ENCODE measurements at regions not wholly inside any gene's neighbourhood (a gene's known extent, or its start where the extent isn't known, plus 50 kb on each side); places are given as distances from the start of the nearest gene placed in this dataset.

- no TSS peak for BruUV-seq (replicated peaks)
- Mint-ChIP-seq H3K27me3 (ENCODE audit: unreplicated experiment) (peaks cover 73% of the 10 kb centered on the region), H3K9me3 (ENCODE audit: low read depth, unreplicated experiment) (no peaks in the 10 kb centered on the region), H3K27ac (ENCODE audit: unreplicated experiment) (no peak overlapping the region), H3K4me3 (ENCODE audit: low read depth, unreplicated experiment) (peak overlapping the region; percentile 76), H3K36me3 (ENCODE audit: insufficient read depth, unreplicated experiment) (peaks cover 6% of the 10 kb centered on the region), H3K4me1 (ENCODE audit: low read depth, unreplicated experiment) (peaks cover 8% of the 10 kb centered on the region)
- TF ChIP-seq CTCF (IDR thresholded peaks at IDR 0.05; ENCODE audit: unreplicated experiment): no peak
- intact Hi-C loops (cut with micrococcal nuclease; ENCODE audit: unreplicated experiment): loop anchor here (5.0 kb wide), 1 partner anchor 250 kb away; no protein-coding TSS in a partner anchor
- no peak for DNase-seq
- CTCF ChIA-PET: no interaction called here
Observed at GRCh38 chr2:126777620-126777978, 121.1 kb upstream of the TEX51 start.

- Mint-ChIP-seq H3K27me3 (ENCODE audit: unreplicated experiment) (peaks cover 85% of the 10 kb centered on the region), H3K4me1 (ENCODE audit: low read depth, unreplicated experiment) (peaks cover 8% of the 10 kb centered on the region), H3K27ac (ENCODE audit: unreplicated experiment) (no peak overlapping the region), H3K9me3 (ENCODE audit: low read depth, unreplicated experiment) (no peaks in the 10 kb centered on the region), H3K4me3 (ENCODE audit: low read depth, unreplicated experiment) (no peak overlapping the region), H3K36me3 (ENCODE audit: insufficient read depth, unreplicated experiment) (peaks cover 6% of the 10 kb centered on the region)
- BruUV-seq (replicated peaks): no TSS peak
- TF ChIP-seq CTCF (IDR thresholded peaks at IDR 0.05; ENCODE audit: unreplicated experiment): no peak
- DNase-seq: no peak
- intact Hi-C loops (cut with micrococcal nuclease; ENCODE audit: unreplicated experiment): loop anchor here (5.0 kb wide), 1 partner anchor 252 kb away; no protein-coding TSS in a partner anchor
- CTCF ChIA-PET: no interaction called here
Observed at GRCh38 chr2:126778561-126779501, 119.9 kb upstream of the TEX51 start.

- CTCF ChIA-PET: no interaction called here
- no TSS peak for BruUV-seq (replicated peaks)
- Mint-ChIP-seq H3K27me3 (ENCODE audit: unreplicated experiment) (peaks cover 76% of the 10 kb centered on the region), H3K4me3 (ENCODE audit: low read depth, unreplicated experiment) (no peak overlapping the region), H3K9me3 (ENCODE audit: low read depth, unreplicated experiment) (no peaks in the 10 kb centered on the region), H3K36me3 (ENCODE audit: insufficient read depth, unreplicated experiment) (peaks cover 6% of the 10 kb centered on the region), H3K27ac (ENCODE audit: unreplicated experiment) (no peak overlapping the region), H3K4me1 (ENCODE audit: low read depth, unreplicated experiment) (peaks cover 8% of the 10 kb centered on the region)
- intact Hi-C loops (cut with micrococcal nuclease; ENCODE audit: unreplicated experiment): no loop called here
- DNase-seq: no peak
- TF ChIP-seq CTCF (IDR thresholded peaks at IDR 0.05; ENCODE audit: unreplicated experiment): no peak
Observed at GRCh38 chr2:126781206-126781605, 117.5 kb upstream of the TEX51 start.

- CTCF ChIA-PET: no interaction called here
Observed at GRCh38 chr2:126781806-126782205, 116.9 kb upstream of the TEX51 start.

More at GRCh38 chr2:126781806-126782205, 116.9 kb upstream of the TEX51 start:
- Mint-ChIP-seq H3K27ac (ENCODE audit: unreplicated experiment) (no peak overlapping the region), H3K4me1 (ENCODE audit: low read depth, unreplicated experiment) (peaks cover 8% of the 10 kb centered on the region), H3K4me3 (ENCODE audit: low read depth, unreplicated experiment) (no peak overlapping the region), H3K27me3 (ENCODE audit: unreplicated experiment) (peaks cover 70% of the 10 kb centered on the region), H3K36me3 (ENCODE audit: insufficient read depth, unreplicated experiment) (peaks cover 6% of the 10 kb centered on the region), H3K9me3 (ENCODE audit: low read depth, unreplicated experiment) (no peaks in the 10 kb centered on the region)
- intact Hi-C loops (cut with micrococcal nuclease; ENCODE audit: unreplicated experiment): no loop called here
- DNase-seq: no peak
- BruUV-seq (replicated peaks): no TSS peak
- TF ChIP-seq CTCF (IDR thresholded peaks at IDR 0.05; ENCODE audit: unreplicated experiment): no peak
